GM23338 (cell line): ENCODE measurements at regions not wholly inside any gene's neighbourhood (a gene's known extent, or its start where the extent isn't known, plus 50 kb on each side); places are given as distances from the start of the nearest gene placed in this dataset.

ENCODE experiments used
- ATAC-seq: fragments of 200-7000 bp; cut with Tn5 transposase; 3 replicates; pipeline ENCODE4 v1.9.1; 2020
- DNase-seq: peaks from one replicate; pipeline ENCODE4 v3.0.0-alpha.2; 2015; ENCODE audit warnings: low spot score
- H2AFZ ChIP-seq: fragments of 200-600 bp; sonication (generic); 2 replicates; pipeline ENCODE4 v1.8.0; 2016; ENCODE audit warnings: antibody characterized with exemption, mild to moderate bottlenecking, moderate library complexity
- H3F3A ChIP-seq: fragments of 200-600 bp; sonication (generic); replicated peaks from 2 replicates; pipeline ENCODE4 v1.8.0; 2017; ENCODE audit warnings: antibody characterized with exemption, mixed run types, low read depth
- H3K27ac ChIP-seq: fragments of 200-600 bp; sonication (generic); 2 replicates; pipeline ENCODE4 v1.6.1; 2016; ENCODE audit warnings: low read depth
- H3K27me3 ChIP-seq: fragments of 200-600 bp; sonication (generic); 2 replicates; pipeline ENCODE4 v1.8.0; 2016; ENCODE audit warnings: mild to moderate bottlenecking, mixed run types, moderate library complexity; ENCODE audit not compliant: insufficient read depth
- H3K36me3 ChIP-seq: fragments of 200-600 bp; sonication (generic); 2 replicates; pipeline ENCODE4 v1.8.0; 2016; ENCODE audit warnings: mild to moderate bottlenecking; ENCODE audit not compliant: insufficient read depth
- H3K4me1 ChIP-seq: fragments of 200-600 bp; sonication (generic); 2 replicates; pipeline ENCODE4 v1.8.0; 2016; ENCODE audit warnings: mild to moderate bottlenecking, moderate library complexity; ENCODE audit not compliant: insufficient read depth
- H3K4me2 ChIP-seq: fragments of 200-600 bp; sonication (generic); 2 replicates; pipeline ENCODE4 v1.7.1; 2017; ENCODE audit warnings: mixed run types
- H3K4me3 ChIP-seq: fragments of 200-600 bp; sonication (generic); 2 replicates; pipeline ENCODE4 v1.6.1; 2016; ENCODE audit warnings: mixed run types
- H3K79me2 ChIP-seq: fragments of 200-600 bp; sonication (generic); replicated peaks from 2 replicates; pipeline ENCODE4 v1.8.0; 2017; ENCODE audit warnings: mild to moderate bottlenecking; ENCODE audit not compliant: insufficient read depth
- H3K9me2 ChIP-seq: fragments of 200-600 bp; sonication (generic); 2 replicates; pipeline ENCODE4 v1.8.0; 2017; ENCODE audit not compliant: insufficient read depth
- H4K20me1 ChIP-seq: fragments of 200-600 bp; sonication (generic); replicated peaks from 2 replicates; pipeline ENCODE4 v1.8.0; 2017; ENCODE audit warnings: mild to moderate bottlenecking; ENCODE audit not compliant: insufficient read depth
- H3K27ac Mint-ChIP-seq: 2 replicates; pipeline ENCODE4 v1.8.0; 2020; ENCODE audit warnings: inconsistent platforms, mild to moderate bottlenecking, moderate library complexity, mixed read lengths
- H3K27me3 Mint-ChIP-seq: 3 replicates; pipeline ENCODE4 v1.8.0; 2022; ENCODE audit warnings: low read depth, mild to moderate bottlenecking, moderate library complexity, mixed read lengths, inconsistent platforms; ENCODE audit not compliant: insufficient read depth, poor library complexity
- H3K36me3 Mint-ChIP-seq: 3 replicates; pipeline ENCODE4 v1.8.0; 2021; ENCODE audit warnings: low read depth, mild to moderate bottlenecking, inconsistent platforms, moderate library complexity, mixed read lengths
- H3K4me1 Mint-ChIP-seq: 3 replicates; pipeline ENCODE4 v1.8.0; 2020; ENCODE audit warnings: mild to moderate bottlenecking, inconsistent platforms, mixed read lengths
- H3K4me3 Mint-ChIP-seq: 3 replicates; pipeline ENCODE4 v1.8.0; 2021; ENCODE audit warnings: moderate library complexity, mild to moderate bottlenecking, inconsistent platforms, mixed read lengths
- H3K9me3 Mint-ChIP-seq: 3 replicates; pipeline ENCODE4 v1.8.0; 2020; ENCODE audit warnings: moderate library complexity, mild to moderate bottlenecking, inconsistent platforms, mixed read lengths
- CREB1 ChIP-seq: fragments of 250-450 bp; sonication (Bioruptor Pico); IDR thresholded peaks from 2 replicates; pipeline ENCODE4 v1.5.0; 2020; ENCODE audit warnings: low read depth, mild to moderate bottlenecking, moderate library complexity
- CTCF ChIP-seq, 2 experiments: fragments of 200-600 bp in 1 of 2; sonication (generic) in 1 of 2; conservative IDR thresholded peaks; 2 replicates each; pipeline versions ENCODE4 v1.5.1 to v1.6.1; 2016 to 2017; ENCODE audit warnings: antibody characterized with exemption in 2 of 2, low read depth in 2 of 2, mild to moderate bottlenecking in 2 of 2, moderate library complexity in 1 of 2
- ETS1 ChIP-seq: IDR thresholded peaks from 2 replicates; pipeline ENCODE4 v1.6.1; 2016; ENCODE audit warnings: antibody characterized with exemption
- EZH2 ChIP-seq: fragments of 200-600 bp; sonication (generic); IDR thresholded peaks from one replicate; pipeline ENCODE4 v1.8.0; 2017; ENCODE audit warnings: antibody characterized with exemption, mild to moderate bottlenecking, low read depth; ENCODE audit not compliant: unreplicated experiment
- EZH2phosphoT487 ChIP-seq: fragments of 200-600 bp; sonication (generic); IDR thresholded peaks from one replicate; pipeline ENCODE4 v1.8.1; 2018; ENCODE audit warnings: antibody characterized with exemption; ENCODE audit not compliant: unreplicated experiment
- JUNB ChIP-seq: IDR thresholded peaks from one replicate; pipeline ENCODE4 v1.6.1; 2016; ENCODE audit warnings: antibody characterized with exemption; ENCODE audit not compliant: unreplicated experiment
- NANOG ChIP-seq: IDR thresholded peaks from 2 replicates; pipeline ENCODE4 v1.6.1; 2016; ENCODE audit warnings: antibody characterized with exemption, borderline replicate concordance
- POLR2AphosphoS5 ChIP-seq: IDR thresholded peaks from 2 replicates; pipeline ENCODE4 v1.6.1; 2016; ENCODE audit warnings: antibody characterized with exemption, low read depth
- STAT1 ChIP-seq: IDR thresholded peaks from one replicate; pipeline ENCODE4 v1.6.1; 2016; ENCODE audit warnings: antibody characterized with exemption; ENCODE audit not compliant: unreplicated experiment
- ZNF114 ChIP-seq: fragments of 250-450 bp; sonication (Bioruptor Pico); IDR thresholded peaks from 2 replicates; pipeline ENCODE4 v1.5.0; 2020; ENCODE audit warnings: mild to moderate bottlenecking, moderate library complexity
- ZNF331 ChIP-seq: fragments of 250-450 bp; sonication (Bioruptor Pico); IDR thresholded peaks from 2 replicates; pipeline ENCODE4 v1.5.0; 2020; ENCODE audit warnings: low read depth, mild to moderate bottlenecking, moderate library complexity
- ZNF462 ChIP-seq: fragments of 250-450 bp; sonication (Bioruptor Pico); IDR thresholded peaks from 2 replicates; pipeline ENCODE4 v1.5.0; 2020; ENCODE audit warnings: mild to moderate bottlenecking, moderate library complexity

GRCh38 chr3:55343486-55344357 is 143.4 kb downstream of the WNT5A start (continued):
- TF ChIP-seq JUNB, result no peak
- TF ChIP-seq ETS1, result no peak
- no peak for TF ChIP-seq POLR2AphosphoS5
- no peak for TF ChIP-seq ZNF114 (CRISPR knock-in tag)

GRCh38 chr3:55341502-55342031 is 145.5 kb downstream of the WNT5A start:
- peaks cover 3% of the 10 kb centered on the region for H3K27me3 Mint-ChIP-seq
- no peaks in the 10 kb centered on the region for H3K9me3 Mint-ChIP-seq
- no peak overlapping the region for H3K4me3 ChIP-seq
- DNase-seq (no peak), ATAC-seq (no peak)
- no peak overlapping the region for H3K27ac Mint-ChIP-seq
- no peak overlapping the region for H2AFZ ChIP-seq
- H3K27ac ChIP-seq, result no peak overlapping the region
- H3K4me1 Mint-ChIP-seq, result peaks cover 11% of the 10 kb centered on the region; the same call in 2 of the 3 replicates
- H3K4me3 Mint-ChIP-seq, result no peak overlapping the region
- no peaks in the 10 kb centered on the region for H3K79me2 ChIP-seq
- no peaks in the 10 kb centered on the region for H3K36me3 Mint-ChIP-seq
- no peaks in the 10 kb centered on the region for H3F3A ChIP-seq
- H3K27me3 ChIP-seq, result no peaks in the 10 kb centered on the region
- no peaks in the 10 kb centered on the region for H3K4me1 ChIP-seq
- H3K36me3 ChIP-seq, result no peaks in the 10 kb centered on the region
- H4K20me1 ChIP-seq, result no peaks in the 10 kb centered on the region
- no peak overlapping the region for H3K4me2 ChIP-seq
- 0 out of 2 replicates have a peak, but pooled peaks cover 3% of the 10 kb centered on the region for H3K9me2 ChIP-seq
- no peak for TF ChIP-seq NANOG
- no peak for TF ChIP-seq JUNB
- TF ChIP-seq ZNF114 (CRISPR knock-in tag), result no peak
- no peak for TF ChIP-seq ETS1
- no peak for TF ChIP-seq CTCF (conservative IDR thresholded peaks at IDR 0.05; ENCODE audit: low read depth in 2 of 2)
- TF ChIP-seq ZNF462 (CRISPR knock-in tag), result no peak
- TF ChIP-seq ZNF331 (CRISPR knock-in tag), result no peak
- TF ChIP-seq EZH2, result no peak
- no peak for TF ChIP-seq STAT1
- TF ChIP-seq EZH2phosphoT487, result no peak
- no peak for TF ChIP-seq POLR2AphosphoS5
- TF ChIP-seq CREB1, result no peak
